MCF 10A (cell line): ENCODE measurements at regions not wholly inside any gene's neighbourhood (a gene's known extent, or its start where the extent isn't known, plus 50 kb on each side); places are given as distances from the start of the nearest gene placed in this dataset.
"Not testable (repeated sequence)": the region's sequence is repeated elsewhere in the genome, so short reads cannot be mapped to it uniquely, and the experiment has no call there.

Source experiments
- BruUV-seq: library from RNA; stranded (reverse); fragments of 400-500 nt; replicated peaks from 2 replicates; lab custom pipeline; 2021; lab: Mats Ljungman, UMichigan
- CTCF ChIA-PET: fragments of 300-600 bp; sonication (Branson Sonifier 250); formaldehyde crosslinking; extraction: SDS; loops from one replicate; lab custom pipeline; 2021; ENCODE audit warnings: antibody characterized with exemption, inconsistent platforms; lab: Yijun Ruan, JAX
- POLR2A ChIA-PET: fragments of 300-600, 350-650 bp; sonication (Branson Sonifier 250); formaldehyde crosslinking; extraction: SDS; loops from one replicate; lab custom pipeline; 2020; ENCODE audit warnings: antibody characterized with exemption, inconsistent platforms; lab: Yijun Ruan, JAX
- DNase-seq: peaks from one replicate; pipeline ENCODE4 v3.0.0-alpha.2; 2018; ENCODE audit not compliant: unreplicated experiment
- H3K27ac Mint-ChIP-seq: one replicate; pipeline ENCODE4 v1.8.0; 2022; ENCODE audit warnings: mild to moderate bottlenecking, low read depth, mixed read lengths; ENCODE audit not compliant: unreplicated experiment
- H3K27me3 Mint-ChIP-seq: one replicate; pipeline ENCODE4 v1.8.0; 2022; ENCODE audit warnings: mixed read lengths; ENCODE audit not compliant: insufficient read depth, unreplicated experiment
- H3K36me3 Mint-ChIP-seq: one replicate; pipeline ENCODE4 v1.8.0; 2022; ENCODE audit warnings: mild to moderate bottlenecking, moderate library complexity, mixed read lengths; ENCODE audit not compliant: insufficient read depth, unreplicated experiment
- H3K4me1 Mint-ChIP-seq: one replicate; pipeline ENCODE4 v1.8.0; 2022; ENCODE audit warnings: mixed read lengths; ENCODE audit not compliant: insufficient read depth, unreplicated experiment
- H3K4me3 Mint-ChIP-seq: one replicate; pipeline ENCODE4 v1.8.0; 2022; ENCODE audit warnings: mild to moderate bottlenecking, moderate library complexity, mixed read lengths; ENCODE audit not compliant: unreplicated experiment
- H3K9me3 Mint-ChIP-seq: one replicate; pipeline ENCODE4 v1.8.0; 2022; ENCODE audit warnings: mixed read lengths; ENCODE audit not compliant: unreplicated experiment
- CTCF ChIP-seq: fragments of 200-600 bp; IDR thresholded peaks from one replicate; pipeline ENCODE4 v1.8.0; 2022; ENCODE audit warnings: antibody characterized with exemption, mild to moderate bottlenecking; ENCODE audit not compliant: unreplicated experiment
- intact Hi-C: fragments of 100-400 bp; cut with micrococcal nuclease; formaldehyde crosslinking; loops from 2 replicates; pipeline ENCODE4 v1.14.1; 2022

- Mint-ChIP-seq H3K27ac (no peak overlapping the region), H3K9me3 (no peaks in the 10 kb centered on the region), H3K4me3 (no peak overlapping the region), H3K36me3 (no peaks in the 10 kb centered on the region), H3K27me3 (no peaks in the 10 kb centered on the region), H3K4me1 (peaks cover 8% of the 10 kb centered on the region)
- intact Hi-C loops, result no loop called here
- no TSS peak for BruUV-seq
- DNase-seq, result no peak
- no peak for TF ChIP-seq CTCF
- ChIA-PET POLR2A (interaction anchor here (0.6 kb wide), 1 partner anchor 1717 kb away, joined by 3 read pairs; no protein-coding TSS in a partner anchor), CTCF (no interaction called here)
Measured at GRCh38 chr12:67088401-67089118, 180.6 kb upstream of the CAND1 start.

- no peak overlapping the region for H3K4me3 Mint-ChIP-seq
- TF ChIP-seq CTCF, result no peak
- no TSS peak for BruUV-seq
- POLR2A ChIA-PET, result interaction anchor here (0.6 to 1.5 kb wide), 3 partner anchors 22 to 1051 kb away, joined by 3 to 6 read pairs (median 6); partner anchors contain the start of gene CAND1
- intact Hi-C loops, result no loop called here
- DNase-seq, result peak; percentile 95
- CTCF ChIA-PET, result interaction anchor here (1.0 to 1.3 kb wide), 3 partner anchors 9 to 128 kb away, joined by 3 to 5 read pairs (median 4); no protein-coding TSS in a partner anchor
- peaks cover 8% of the 10 kb centered on the region for H3K4me1 Mint-ChIP-seq
- H3K27ac Mint-ChIP-seq, result no peak overlapping the region
- H3K9me3 Mint-ChIP-seq, result no peaks in the 10 kb centered on the region
- H3K36me3 Mint-ChIP-seq, result no peaks in the 10 kb centered on the region
- no peaks in the 10 kb centered on the region for H3K27me3 Mint-ChIP-seq
Measured at GRCh38 chr12:67091204-67091603, 178.0 kb upstream of the CAND1 start.

GRCh38 chr12:67091678-67092077 is 177.5 kb upstream of the CAND1 start:
- CTCF ChIA-PET, result interaction anchor here (0.6 to 1.3 kb wide), 4 partner anchors 9 to 1860 kb away, joined by 3 to 5 read pairs (median 4); no protein-coding TSS in a partner anchor

GRCh38 chr12:67092934-67093333 is 176.2 kb upstream of the CAND1 start:
- intact Hi-C loops, H3K36me3 Mint-ChIP-seq, H3K4me3 Mint-ChIP-seq, H3K27ac Mint-ChIP-seq, DNase-seq, H3K27me3 Mint-ChIP-seq, H3K9me3 Mint-ChIP-seq, POLR2A ChIA-PET, BruUV-seq, CTCF ChIA-PET: not testable (repeated sequence)
- H3K4me1 Mint-ChIP-seq, result peaks cover 21% of the 10 kb centered on the region

More at GRCh38 chr12:67091678-67092077, 177.5 kb upstream of the CAND1 start:
- Mint-ChIP-seq H3K4me3 (no peak overlapping the region), H3K27me3 (no peaks in the 10 kb centered on the region), H3K9me3 (no peaks in the 10 kb centered on the region), H3K27ac (no peak overlapping the region), H3K4me1 (peaks cover 13% of the 10 kb centered on the region), H3K36me3 (no peaks in the 10 kb centered on the region)
- intact Hi-C loops, result no loop called here
- no TSS peak for BruUV-seq
- no peak for TF ChIP-seq CTCF
- peak; percentile 55 for DNase-seq
- POLR2A ChIA-PET, result interaction anchor here (0.6 to 1.5 kb wide), 3 partner anchors 22 to 1051 kb away, joined by 3 to 6 read pairs (median 6); partner anchors contain the start of gene CAND1
